ENCODE measurements at regions not wholly inside any gene's neighbourhood (a gene's known extent, or its start where the extent isn't known, plus 50 kb on each side); places are given as distances from the start of the nearest gene placed in this dataset.

DNA sequence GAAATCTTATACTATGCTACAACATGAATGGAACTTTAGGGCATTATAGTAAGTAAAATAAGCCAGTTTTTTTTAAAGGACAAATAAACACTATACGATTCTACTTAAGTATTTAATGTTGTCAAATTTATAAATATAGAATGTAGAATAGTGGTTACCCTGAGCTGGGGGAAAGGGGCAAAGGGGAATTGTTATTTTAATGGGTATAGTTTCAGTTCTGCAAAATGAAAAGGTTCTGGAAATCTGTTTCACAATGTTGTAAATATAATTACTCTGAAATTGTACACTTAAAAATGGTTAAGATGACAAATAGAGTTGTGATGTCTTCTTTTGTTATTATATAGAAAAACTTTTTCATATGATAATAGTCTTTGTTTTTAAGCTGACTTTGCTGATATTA lies 366.3 kb downstream of the MRPL39 start:
- TF ChIP-seq, protein P1, sequence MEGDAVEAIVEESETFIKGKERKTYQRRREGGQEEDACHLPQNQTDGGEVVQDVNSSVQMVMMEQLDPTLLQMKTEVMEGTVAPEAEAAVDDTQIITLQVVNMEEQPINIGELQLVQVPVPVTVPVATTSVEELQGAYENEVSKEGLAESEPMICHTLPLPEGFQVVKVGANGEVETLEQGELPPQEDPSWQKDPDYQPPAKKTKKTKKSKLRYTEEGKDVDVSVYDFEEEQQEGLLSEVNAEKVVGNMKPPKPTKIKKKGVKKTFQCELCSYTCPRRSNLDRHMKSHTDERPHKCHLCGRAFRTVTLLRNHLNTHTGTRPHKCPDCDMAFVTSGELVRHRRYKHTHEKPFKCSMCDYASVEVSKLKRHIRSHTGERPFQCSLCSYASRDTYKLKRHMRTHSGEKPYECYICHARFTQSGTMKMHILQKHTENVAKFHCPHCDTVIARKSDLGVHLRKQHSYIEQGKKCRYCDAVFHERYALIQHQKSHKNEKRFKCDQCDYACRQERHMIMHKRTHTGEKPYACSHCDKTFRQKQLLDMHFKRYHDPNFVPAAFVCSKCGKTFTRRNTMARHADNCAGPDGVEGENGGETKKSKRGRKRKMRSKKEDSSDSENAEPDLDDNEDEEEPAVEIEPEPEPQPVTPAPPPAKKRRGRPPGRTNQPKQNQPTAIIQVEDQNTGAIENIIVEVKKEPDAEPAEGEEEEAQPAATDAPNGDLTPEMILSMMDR (IDR thresholded peaks at IDR 0.05), result no peak
- TF ChIP-seq POLR2A (IDR thresholded peaks at IDR 0.05), result no peak

Measured in body of pancreas (tissue), 4 donors.